ENCODE measurements at regions not wholly inside any gene's neighbourhood (a gene's known extent, or its start where the extent isn't known, plus 50 kb on each side); places are given as distances from the start of the nearest gene placed in this dataset.

DNA sequence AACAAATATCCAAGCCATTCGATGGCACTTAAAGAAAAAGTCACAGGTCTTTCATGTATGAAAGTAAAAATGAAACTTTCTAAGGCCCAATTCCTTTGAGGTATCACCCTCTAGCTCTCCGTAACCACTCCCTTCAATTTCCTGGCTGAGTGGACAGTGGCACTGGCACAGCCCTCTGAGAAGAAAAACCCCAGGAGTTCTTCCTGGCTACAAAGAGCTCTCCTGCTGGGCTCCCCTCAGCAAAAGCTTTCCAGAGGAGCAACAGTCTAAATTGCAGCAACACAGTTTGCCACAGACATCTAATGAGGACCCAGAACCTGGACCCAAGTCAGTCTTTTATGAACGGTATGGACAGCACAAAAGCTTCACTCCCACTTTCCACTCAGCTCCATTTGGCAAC, 71.8 kb downstream of the FUNDC1 start:
- no peak for DNase-seq

DNA sequence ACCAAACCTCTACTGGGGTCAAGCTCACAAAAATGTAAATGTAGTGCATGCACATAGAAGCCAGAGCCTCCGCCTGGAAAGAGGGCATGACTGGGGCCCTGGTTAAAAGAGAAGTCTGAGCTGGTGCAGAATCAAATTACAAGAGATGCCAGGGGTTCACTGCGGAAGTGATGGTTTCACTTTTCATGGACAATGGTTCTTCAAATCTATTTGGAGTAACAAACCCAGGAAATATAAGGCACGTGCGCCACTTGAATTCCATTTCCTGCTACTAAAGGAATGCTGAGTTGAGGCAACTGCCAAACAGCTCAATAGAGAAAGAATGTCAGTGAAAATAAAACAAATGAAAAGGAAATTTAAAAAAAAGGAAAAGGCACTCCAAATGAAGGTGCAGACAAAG, 79.8 kb downstream of the FUNDC1 start:
- DNase-seq = peak; percentile 39

DNA sequence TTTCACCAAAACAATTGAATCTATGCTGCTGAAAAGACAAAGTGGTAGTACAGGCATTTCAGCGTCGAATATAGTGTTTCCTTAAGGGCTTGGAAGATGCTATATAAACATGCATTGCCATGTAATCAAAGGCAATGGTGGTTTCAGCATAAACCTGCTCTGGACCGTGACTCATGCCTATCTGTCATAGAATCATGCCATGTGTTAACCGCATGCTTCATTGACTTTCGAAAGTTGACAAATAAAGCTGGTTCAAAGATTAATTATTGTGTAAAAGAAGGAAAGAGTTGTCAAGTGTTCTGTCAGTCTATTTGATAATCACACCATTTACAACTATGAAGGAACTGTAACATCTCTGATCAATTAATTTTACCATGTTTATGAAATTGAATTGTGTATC, 83.2 kb downstream of the FUNDC1 start:
- DNase-seq = no peak

DNA sequence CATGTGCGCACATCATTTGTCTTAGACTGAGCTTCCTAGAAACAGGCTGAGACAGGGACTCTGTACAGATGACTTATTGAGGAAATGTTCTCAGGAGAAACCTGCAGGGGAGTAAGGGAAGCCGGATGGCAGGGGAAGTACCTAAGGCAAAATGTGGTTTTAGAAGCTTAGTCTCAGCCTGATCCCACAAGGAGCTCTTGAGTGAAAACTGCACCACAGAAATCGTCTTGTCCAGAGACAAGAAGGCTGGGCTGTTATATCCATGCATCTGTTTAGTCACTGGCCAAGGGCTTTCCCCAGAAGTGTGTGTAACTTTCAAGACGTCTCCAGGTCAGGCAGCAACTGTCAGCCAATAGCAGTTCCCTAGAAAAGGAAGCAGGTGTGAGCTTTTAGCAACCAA, 86.0 kb downstream of the FUNDC1 start:
- DNase-seq = no peak

DNA sequence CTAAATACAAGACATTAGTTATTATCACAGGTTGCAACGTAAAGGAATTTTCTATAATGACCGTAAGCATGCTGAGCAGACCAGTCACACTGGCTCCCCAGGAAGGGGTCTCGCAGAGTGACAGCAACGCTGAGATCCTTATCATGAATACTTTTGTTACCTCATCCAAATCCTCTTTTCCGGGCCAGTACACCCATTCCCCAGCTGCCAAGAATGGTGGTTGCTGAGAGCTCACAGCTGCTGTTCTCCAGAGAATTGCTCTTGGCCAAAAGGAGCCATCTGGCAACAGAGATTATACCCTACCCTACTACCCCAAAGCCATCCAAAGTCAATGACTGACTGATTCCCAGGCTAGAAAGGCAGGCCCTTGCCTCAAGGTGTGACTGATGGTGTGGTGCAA, 91.6 kb downstream of the FUNDC1 start:
- DNase-seq = no peak

DNA sequence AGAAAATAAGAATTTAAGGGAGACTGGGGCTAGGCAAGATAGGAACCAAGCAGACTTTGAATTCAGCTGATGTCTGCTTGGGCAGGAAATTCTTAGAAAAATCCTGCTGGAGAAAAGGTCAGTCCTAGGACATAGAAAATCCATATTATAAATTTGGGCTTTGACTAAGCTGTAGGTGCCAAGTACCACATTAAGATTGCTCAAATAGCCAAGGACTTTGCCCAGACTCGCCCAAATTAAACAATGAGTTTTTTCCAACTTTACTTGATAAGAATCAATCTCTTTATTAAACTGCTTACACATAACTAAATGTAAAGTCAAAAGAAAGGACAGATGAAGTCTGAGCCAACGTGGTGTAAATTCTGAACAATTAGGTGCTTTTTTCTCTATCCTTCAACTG, 95.4 kb downstream of the FUNDC1 start:
- DNase-seq = no peak

DNA sequence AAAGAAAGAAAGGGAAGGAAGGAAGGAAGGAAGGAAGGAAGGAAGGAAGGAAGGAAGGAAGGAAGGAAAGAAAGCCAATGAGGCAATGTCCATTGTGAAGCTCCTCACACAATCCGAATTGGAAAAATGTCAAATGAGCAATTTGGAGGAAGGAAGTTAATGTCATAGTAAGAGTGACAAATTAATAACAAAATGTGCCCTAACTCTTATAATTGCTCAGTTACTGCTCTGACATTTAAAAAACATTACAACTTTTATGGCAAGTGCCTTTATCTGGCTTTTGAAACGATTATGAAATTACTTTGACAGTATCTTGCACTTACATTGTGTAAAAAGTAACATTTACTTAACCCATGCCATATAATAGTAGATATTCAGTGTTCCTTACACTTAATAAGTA, 96.5 kb upstream of the EFHC2 start:
- DNase-seq = no peak

DNA sequence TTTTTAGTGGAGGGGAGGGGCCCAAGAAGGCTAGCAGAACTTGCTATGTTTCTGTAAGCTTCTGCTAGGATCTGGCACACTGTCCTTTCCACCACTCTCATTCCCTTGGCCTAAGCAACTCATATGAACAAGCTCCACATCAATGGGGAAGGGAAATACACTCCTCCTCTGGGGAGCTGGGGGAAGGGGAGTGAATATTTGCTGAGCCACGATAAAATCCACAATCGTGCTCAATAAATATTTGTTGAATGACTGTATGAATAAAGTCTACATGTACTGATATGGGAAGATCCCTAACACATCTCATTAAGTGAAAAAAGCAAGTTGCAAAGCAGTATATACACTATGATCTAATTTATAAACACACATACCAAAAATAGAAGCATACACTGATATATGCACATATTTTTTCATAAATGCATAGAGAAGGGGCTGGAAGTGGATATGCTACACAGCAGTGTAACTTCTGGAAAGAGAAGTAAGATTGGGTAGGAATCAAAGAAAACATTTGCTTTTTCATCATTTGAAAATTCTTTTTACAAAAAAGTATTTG, 95.8 kb upstream of the EFHC2 start:
- no peak for DNase-seq

DNA sequence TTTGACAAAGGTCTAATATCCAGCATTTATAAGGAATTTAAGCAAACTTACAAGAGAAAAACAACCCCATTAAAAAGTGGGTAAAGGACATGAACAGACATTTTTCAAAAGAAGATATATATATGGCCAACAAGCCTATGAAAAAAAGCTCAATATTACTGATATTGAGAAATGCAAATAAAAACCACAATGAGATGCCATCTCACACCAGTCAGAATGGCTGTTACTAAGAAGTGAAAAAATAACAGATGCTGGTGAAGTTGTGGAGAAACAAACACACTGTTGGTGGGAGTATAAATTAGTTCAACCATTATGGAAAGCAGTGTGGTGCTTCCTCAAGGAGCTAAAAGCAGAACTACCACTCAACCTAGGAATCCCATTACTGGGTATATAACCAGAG, 91.6 kb upstream of the EFHC2 start:
- no peak for DNase-seq

DNA sequence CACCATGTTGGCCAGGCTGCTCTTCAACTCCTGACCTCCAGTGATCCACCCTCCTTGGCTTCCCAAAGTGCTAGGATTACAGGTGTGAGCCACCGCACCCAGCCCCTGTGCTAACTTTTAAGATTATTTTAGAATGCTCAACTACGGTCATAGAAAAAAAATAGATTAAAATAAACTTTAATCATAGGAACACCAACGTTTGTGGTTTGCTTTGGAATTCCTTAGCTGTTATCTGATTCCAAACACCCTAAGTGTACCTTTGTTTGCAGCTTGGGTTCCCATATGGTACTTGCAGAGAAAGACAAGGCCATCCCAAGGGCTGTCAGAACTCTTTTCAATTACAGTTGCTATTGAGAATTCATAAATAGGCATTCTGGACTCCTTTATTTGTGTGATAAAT, 90.1 kb upstream of the EFHC2 start:
- no peak for DNase-seq

DNA sequence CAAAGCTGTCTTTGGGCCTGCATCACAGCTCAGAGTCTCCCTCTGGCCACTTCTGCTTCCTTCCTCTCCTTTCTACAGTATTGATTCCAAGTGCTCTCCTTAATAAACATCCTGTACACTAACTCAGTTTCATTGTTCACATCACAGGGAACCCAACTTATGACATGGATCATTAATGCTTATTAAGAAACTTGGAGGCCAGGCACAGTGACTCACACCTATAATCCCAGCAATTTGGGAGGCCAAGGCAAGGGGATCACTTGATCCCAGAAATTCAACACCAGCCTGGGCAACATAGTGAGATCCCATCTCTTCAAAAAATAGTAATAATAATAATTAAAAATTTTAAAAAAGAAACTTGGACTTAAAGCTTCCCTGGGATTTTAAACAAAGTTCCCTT, 89.2 kb upstream of the EFHC2 start:
- peak; percentile 9 for DNase-seq

DNA sequence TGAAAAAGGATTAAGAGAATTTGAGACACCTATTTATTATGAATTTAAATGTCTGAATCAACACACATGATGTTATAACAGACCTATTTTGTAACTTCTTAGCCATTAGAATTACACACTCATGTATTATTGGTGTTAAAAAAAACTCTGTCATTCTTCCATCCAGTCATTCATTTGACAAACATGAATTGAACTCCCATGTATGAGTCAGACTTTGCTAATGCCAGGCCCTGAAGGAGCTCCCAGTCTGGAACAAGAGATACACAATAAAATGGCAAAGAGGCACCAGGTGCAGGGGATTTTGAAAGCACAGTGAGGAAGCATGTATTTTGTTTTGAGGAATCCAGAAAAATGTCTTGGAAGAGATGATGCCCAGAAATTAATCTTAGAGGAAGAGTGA, 87.7 kb upstream of the EFHC2 start:
- DNase-seq = peak; percentile 25

DNA sequence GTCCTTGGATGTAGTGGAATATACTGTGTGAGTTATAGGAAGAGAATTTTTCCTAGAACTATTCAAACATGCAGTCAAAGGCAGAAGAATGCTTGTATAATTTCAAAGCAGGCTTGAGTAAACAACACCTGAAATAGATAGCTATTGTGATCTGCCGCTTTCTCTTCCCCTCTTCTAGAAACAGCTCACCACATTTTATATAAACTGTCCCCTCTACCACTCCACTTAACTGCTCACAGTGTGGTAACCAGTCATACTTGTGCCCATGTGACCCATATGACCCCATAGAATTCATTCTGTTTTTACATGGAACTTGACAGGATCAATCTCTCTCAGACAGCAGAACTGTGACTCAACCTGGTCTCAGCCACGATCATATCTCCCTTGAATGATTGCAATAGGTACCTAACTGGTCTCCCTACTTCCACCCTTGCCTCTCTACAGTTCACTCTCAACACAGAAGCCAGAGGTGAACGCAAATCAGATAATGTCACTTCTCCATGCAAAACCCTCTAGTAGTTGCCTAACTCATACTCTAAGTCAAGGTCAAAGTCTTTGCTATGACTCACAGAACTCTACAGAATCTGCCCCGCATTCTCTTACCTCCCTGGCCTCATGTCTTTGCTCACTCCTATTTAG, 85.6 kb upstream of the EFHC2 start:
- DNase-seq = no peak

DNA sequence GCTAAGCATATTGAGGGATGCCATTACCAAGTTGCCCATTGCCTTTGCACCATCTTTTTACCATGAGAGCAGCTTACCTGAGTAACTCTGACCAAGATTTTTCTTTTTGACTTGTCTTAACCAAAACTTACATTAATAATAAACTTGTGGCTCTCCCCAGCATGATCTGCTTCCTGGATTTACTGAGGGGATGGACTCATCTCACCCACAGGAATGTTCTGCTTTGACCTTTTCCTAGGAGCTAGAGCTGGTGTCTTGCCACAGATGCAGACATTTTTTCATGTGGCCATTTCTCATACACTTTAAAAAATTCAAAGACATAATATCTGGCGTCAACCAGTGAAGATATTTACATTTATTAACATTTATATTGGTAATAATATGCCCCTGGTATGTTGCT, 79.2 kb upstream of the EFHC2 start:
- DNase-seq = peak; percentile 49

DNA sequence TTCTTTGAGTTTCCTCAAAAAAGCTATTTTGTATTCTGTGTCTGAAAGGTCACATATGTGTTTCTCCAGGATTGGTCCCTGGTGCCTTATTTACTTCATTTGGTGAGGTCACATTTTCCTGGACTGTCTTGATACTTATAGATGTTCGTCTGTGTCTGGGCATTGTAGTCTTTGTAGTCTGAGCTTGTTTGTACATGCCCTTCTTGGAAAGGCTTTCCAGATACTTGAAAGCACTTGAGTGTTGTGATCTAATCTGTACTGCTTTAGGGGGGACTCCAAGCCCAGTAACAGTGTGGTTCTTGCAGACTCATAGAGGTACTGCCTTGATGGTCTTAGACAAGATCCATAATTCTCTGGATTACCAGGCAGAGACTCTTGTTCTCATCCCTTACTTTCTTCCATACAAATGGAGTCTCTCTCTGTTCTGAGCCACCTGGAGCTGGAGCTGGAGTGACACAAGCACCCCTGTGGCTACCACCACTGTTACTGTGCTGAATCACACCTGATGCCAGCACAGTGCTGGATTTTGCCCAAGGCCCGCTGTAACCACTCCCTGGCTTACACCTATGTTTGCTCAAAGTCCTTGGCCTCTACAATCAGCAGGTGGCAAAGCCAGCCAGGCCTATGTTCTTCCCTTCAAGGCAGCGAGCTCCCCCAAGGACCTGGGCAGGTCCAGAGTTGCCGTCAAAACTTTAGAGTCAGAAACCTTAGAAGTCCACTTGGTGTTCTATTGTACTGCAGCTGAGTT, 72.3 kb upstream of the EFHC2 start:
- no peak for DNase-seq

DNA sequence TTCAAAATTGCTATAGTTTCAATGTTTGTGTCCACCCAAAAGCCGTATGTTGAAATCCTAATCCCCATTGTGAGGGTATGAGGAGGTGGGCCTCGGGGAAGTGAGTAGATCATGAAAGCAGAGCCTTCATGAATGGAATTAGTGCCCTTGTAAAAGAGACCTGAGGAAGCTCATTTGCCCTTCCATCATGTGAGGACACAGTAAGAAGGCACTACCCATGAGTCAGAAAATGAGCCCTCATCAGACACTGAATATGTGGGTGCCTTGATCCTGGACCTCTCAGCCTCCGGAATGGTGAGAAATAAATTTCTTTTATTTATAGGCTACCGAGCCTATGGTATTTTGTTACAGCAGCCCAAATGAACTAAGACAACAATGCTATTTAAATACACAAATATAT, 57.7 kb upstream of the EFHC2 start:
- peak; percentile 9 for DNase-seq

DNA sequence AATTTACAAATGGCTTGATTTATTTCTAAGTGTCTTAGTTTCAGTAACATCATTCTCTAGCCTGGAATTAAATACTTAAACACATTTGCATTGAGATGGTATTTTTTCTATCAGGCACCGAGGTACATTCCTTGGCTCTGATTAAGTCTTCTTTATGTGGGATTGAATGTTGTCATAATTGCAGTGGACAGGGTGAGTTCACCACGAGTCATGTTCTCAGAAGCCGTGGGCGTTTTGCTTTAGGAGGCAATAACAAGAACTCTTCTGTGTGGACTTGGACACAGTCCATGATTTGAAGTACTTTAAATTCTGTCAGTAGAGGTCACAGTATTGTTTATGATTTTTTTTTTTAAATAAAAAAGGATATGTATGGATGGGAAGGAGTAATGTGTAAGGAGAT, 57.1 kb upstream of the EFHC2 start:
- peak; percentile 90 for DNase-seq

DNA sequence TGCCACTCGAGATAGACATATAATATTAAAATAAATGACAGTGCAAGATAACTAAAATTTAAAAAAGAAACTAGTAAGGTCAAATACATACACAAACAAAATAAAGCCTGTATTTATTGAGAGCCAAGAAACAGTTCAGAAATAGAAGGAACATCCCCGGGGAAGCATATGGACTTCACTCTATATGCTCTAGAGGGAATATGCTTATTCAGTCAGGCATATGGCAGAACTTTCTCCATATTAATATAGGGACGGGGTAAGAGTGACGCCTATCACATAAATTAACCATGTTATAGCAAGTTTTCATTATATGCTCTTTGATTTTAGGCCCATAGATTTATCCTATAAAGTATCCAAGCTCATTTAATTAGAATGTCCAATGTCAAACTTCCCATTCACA, 56.7 kb upstream of the EFHC2 start:
- no peak for DNase-seq

All from EL (cell line).